ENCODE measurements at regions not wholly inside any gene's neighbourhood (a gene's known extent, or its start where the extent isn't known, plus 50 kb on each side); places are given as distances from the start of the nearest gene placed in this dataset.
"Not testable (repeated sequence)": the region's sequence is repeated elsewhere in the genome, so short reads cannot be mapped to it uniquely, and the experiment has no call there.

DNA sequence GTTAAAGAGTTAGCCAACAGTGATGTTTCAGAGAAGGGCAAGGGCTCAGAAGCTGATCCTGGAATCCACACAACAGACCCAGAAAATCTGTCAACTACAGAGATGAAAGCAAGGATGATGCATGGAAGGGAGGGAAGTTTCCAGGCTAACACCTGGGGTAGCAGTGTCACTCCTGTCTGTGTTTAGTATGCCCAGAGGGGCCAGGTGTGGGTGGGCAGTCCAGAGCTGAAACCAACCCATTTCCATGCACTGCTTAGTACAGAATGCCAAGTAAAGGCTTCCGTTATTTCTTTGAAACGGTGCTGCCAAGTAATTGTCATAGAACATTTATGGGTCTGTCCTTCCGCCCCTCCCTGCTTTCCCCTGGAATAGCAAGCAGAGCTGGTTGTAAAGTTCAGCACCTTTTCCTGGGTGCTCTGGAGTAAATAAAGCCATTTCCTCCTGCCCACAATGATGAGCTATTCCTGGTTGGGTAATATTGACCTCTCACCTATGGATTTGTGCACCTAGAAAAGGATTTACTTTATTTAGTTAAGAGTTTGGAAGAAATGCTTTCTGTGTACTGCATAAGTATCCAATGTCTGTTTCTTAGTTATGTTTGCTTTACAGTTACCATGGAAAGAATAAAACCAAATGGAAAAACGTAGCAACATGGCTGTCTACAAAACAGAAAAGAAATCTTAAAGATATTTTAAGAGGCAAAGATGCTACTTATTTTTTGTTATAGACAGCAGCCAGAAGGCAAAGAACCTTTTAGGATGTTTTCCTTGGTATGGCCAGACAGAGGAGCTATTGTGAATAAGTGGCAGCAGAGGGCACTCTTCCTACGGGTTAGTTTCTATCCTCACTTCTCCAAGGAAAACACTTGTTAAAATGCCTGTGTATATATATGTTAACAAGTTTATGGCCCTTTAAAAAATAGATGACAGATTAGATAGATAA, 71.7 kb downstream of the PRR15 start:
- H3K4me1 ChIP-seq; H3K27ac ChIP-seq; H3K4me3 ChIP-seq; DNase-seq; H3K27me3 ChIP-seq (ENCODE audit: insufficient read depth in 3 of 3, low read length in 2 of 3); H3K36me3 ChIP-seq (ENCODE audit: insufficient read depth in 1 of 2, low read depth in 1 of 2); H3K9me3 ChIP-seq: not testable (repeated sequence)
- WGBS, 3 donors: 15 to 17% (median 16%) methylated on average over 4 to 5 of the region's 5 CpGs
- peak in 2 of 4 donors; percentile 53 to 71 for ATAC-seq
- intact Hi-C loops (cut with DNase I): loop anchor here in 1 of 2 donors (5.0 kb wide), 1 partner anchor 287 kb away; no protein-coding TSS in a partner anchor
- TF ChIP-seq, protein P1, sequence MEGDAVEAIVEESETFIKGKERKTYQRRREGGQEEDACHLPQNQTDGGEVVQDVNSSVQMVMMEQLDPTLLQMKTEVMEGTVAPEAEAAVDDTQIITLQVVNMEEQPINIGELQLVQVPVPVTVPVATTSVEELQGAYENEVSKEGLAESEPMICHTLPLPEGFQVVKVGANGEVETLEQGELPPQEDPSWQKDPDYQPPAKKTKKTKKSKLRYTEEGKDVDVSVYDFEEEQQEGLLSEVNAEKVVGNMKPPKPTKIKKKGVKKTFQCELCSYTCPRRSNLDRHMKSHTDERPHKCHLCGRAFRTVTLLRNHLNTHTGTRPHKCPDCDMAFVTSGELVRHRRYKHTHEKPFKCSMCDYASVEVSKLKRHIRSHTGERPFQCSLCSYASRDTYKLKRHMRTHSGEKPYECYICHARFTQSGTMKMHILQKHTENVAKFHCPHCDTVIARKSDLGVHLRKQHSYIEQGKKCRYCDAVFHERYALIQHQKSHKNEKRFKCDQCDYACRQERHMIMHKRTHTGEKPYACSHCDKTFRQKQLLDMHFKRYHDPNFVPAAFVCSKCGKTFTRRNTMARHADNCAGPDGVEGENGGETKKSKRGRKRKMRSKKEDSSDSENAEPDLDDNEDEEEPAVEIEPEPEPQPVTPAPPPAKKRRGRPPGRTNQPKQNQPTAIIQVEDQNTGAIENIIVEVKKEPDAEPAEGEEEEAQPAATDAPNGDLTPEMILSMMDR (IDR thresholded peaks at IDR 0.05): peak; percentile 61

DNA sequence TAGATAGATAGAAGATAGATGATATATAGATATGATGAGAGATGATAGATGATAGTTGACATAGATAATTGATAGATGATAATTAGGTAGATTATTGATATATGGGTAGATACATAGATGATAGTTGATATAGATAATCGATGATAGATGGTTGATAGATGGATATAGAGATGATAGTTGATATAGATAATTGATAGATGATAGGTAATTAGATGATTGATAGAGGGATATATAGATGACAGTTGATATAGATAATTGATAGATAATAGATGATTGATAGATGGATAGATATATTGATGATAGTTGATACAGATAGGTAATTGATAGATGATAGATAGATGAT, 72.3 kb downstream of the PRR15 start:
- Histone ChIP-seq H3K9me3 (no peaks in the 10 kb centered on the region), H3K27ac (no peak overlapping the region), H3K36me3 (ENCODE audit: insufficient read depth in 1 of 2, low read depth in 1 of 2) (no peaks in the 10 kb centered on the region), H3K27me3 (ENCODE audit: insufficient read depth in 3 of 3, low read length in 2 of 3) (no peaks in the 10 kb centered on the region), H3K4me3 (no peak overlapping the region), H3K4me1 (no peaks in the 10 kb centered on the region)
- TF ChIP-seq, protein P1 (IDR thresholded peaks at IDR 0.05): no peak
- no peak for ATAC-seq
- intact Hi-C loops (cut with DNase I): loop anchor here in 1 of 2 donors (5.0 kb wide), 1 partner anchor 286 kb away; no protein-coding TSS in a partner anchor
- DNase-seq: no peak
- 70 to 88% (median 75%) methylated on average over 1 of the region's 1 CpG for WGBS, 3 donors

DNA sequence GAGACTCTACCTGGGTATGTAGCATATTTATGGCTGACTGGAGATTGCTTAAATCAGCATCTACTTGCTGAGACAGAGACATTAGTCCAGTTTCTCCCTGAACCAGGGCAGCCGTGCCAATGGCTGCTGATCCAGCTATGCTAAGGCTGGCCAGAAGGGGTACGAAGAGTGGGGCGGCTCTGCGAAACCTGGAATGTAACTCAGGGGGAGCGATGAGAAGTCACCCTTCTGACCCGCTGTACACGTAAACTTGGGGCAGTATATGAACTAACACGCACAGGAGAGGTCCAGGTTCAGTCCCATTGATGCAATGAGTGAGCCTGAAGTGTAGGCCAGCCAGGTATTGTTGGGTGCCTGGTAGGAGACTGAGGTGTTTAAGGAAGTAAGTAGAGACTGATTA, 73.7 kb downstream of the PRR15 start:
- TF ChIP-seq, protein P1 (IDR thresholded peaks at IDR 0.05): no peak
- Histone ChIP-seq H3K4me1 (no peaks in the 10 kb centered on the region), H3K27me3 (ENCODE audit: insufficient read depth in 3 of 3, low read length in 2 of 3) (no peaks in the 10 kb centered on the region), H3K36me3 (ENCODE audit: insufficient read depth in 1 of 2, low read depth in 1 of 2) (no peaks in the 10 kb centered on the region), H3K9me3 (no peaks in the 10 kb centered on the region), H3K4me3 (no peak overlapping the region), H3K27ac (no peak overlapping the region)
- DNase-seq (no peak), ATAC-seq (no peak)
- intact Hi-C loops (cut with DNase I): loop anchor here in 1 of 2 donors (5.0 kb wide), 1 partner anchor 285 kb away; no protein-coding TSS in a partner anchor
- 95 to 98% (median 98%) methylated on average over 8 of the region's 8 CpGs for WGBS, 3 donors

DNA sequence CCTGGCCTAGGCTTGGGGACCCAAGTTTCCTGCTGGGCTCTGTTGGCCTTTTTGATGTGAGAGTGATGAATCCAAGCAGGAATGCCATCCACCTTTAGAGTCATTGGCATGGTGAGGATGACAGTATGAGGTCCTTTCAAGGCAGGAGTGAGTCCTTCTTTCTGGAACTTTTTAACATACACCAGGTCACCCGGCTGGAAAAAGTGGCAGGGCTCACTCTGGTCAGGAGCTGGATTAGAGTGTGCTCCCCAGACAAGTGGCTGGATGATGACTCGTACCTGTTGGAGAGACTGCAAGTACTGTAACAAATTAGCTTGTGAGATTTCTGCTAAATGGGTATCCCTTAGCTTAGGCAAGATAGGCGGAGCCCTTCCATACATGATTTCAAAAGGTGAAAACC, 75.2 kb downstream of the PRR15 start:
- not testable (repeated sequence) for ATAC-seq; H3K9me3 ChIP-seq; H3K27me3 ChIP-seq (ENCODE audit: insufficient read depth in 3 of 3, low read length in 2 of 3); H3K4me3 ChIP-seq; H3K27ac ChIP-seq; DNase-seq; H3K36me3 ChIP-seq (ENCODE audit: insufficient read depth in 1 of 2, low read depth in 1 of 2); H3K4me1 ChIP-seq
- intact Hi-C loops (cut with DNase I): loop anchor here in 1 of 2 donors (5.0 kb wide), 1 partner anchor 283 kb away; no protein-coding TSS in a partner anchor
- 90 to 94% (median 94%) methylated on average over 3 of the region's 3 CpGs for WGBS, 3 donors

DNA sequence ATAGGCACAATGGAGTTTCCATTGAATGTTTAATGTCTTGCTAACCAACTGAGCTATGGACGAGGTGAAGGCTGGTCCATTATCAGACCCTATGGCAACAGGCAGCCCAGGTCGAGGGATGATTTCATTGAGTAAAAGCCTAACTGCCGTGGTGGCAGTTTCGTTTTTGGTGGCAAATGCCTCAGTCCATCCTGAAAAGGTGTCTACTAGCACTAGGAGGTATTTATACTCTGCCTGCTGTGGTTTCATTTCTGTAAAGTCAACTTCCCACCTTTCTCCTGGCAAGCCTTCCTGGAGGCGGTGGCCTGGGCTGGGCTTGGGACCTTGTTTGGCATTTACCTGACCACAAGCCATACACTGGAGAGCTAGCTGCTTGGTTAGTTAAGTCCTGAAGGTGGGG, 75.8 kb downstream of the PRR15 start:
- intact Hi-C loops (cut with DNase I): loop anchor here in 1 of 2 donors (5.0 kb wide), 1 partner anchor 283 kb away; no protein-coding TSS in a partner anchor
- no peaks in the 10 kb centered on the region for H3K27me3 ChIP-seq (ENCODE audit: insufficient read depth in 3 of 3, low read length in 2 of 3)
- DNase-seq: no peak
- no peak overlapping the region for H3K27ac ChIP-seq
- no peaks in the 10 kb centered on the region for H3K36me3 ChIP-seq (ENCODE audit: insufficient read depth in 1 of 2, low read depth in 1 of 2)
- 92 to 99% (median 97%) methylated on average over 5 of the region's 5 CpGs for WGBS, 3 donors
- no peaks in the 10 kb centered on the region for H3K9me3 ChIP-seq
- no peak overlapping the region for H3K4me3 ChIP-seq
- TF ChIP-seq, protein P1 (IDR thresholded peaks at IDR 0.05): no peak
- ATAC-seq: no peak
- H3K4me1 ChIP-seq: no peaks in the 10 kb centered on the region

All from psoas muscle (tissue), 7 donors.